ENCODE measurements at regions not wholly inside any gene's neighbourhood (a gene's known extent, or its start where the extent isn't known, plus 50 kb on each side); places are given as distances from the start of the nearest gene placed in this dataset.
A peak's percentile ranks its signal among the peaks of the same experiment; 100 is the strongest.

DNA sequence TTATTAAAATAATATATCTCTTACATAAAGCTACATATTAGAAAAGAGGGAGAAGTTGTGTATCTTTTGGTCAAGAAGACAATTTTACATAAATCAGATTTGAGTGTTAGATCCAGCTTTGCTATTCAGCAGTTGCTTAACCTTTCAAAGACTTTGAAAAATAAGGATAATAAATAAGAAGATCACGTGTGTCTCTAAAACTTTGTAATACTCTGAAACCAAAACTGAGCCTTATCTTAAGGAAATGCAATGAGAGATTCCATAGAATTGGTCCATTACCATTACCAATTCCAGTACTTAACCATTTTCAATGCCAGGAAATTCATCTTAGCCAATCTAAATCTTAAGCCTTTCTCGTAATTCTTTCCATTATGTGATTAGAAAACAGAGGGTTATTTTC lies 89.2 kb upstream of the COL5A2 start:
- no peak for DNase-seq (ENCODE audit: low spot score)

DNA sequence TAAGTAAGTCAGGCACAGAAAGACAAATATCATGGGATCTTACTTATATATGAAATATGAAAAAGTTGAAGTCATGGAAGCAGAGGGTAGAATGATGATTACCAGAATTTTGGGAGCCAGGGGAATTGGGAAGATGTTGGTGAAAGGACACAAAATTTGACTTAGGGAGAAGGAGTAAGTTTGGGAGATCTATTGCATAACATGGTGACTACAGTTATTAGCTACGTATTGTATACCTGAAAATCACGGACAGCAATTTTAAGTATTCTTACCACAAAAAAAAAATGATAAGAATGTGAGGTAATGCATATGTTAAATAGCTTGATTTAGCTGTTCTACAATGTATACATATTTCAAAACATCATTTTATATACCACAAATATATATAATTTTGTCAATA lies 94.2 kb upstream of the COL5A2 start:
- no peak for DNase-seq (ENCODE audit: low spot score)

DNA sequence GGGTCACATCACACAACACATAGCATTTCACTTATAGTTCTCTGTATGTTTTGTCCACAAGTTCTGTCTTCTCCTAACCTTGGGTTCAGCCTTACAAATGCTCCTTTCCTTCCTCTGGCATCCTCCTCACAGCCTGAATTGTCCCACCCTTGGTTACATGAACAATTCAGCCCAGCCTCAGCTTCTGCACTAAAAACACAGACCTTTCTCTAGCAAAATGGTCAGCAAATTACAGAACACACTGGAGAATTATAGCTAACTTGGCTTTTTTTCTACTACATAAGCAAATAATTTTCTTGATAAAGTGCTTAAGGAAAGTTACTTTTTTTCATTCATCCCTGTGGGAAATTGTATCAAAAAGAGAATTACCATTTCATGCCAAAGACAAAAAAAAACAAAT lies 94.8 kb upstream of the COL5A2 start:
- DNase-seq (ENCODE audit: low spot score), result no peak

DNA sequence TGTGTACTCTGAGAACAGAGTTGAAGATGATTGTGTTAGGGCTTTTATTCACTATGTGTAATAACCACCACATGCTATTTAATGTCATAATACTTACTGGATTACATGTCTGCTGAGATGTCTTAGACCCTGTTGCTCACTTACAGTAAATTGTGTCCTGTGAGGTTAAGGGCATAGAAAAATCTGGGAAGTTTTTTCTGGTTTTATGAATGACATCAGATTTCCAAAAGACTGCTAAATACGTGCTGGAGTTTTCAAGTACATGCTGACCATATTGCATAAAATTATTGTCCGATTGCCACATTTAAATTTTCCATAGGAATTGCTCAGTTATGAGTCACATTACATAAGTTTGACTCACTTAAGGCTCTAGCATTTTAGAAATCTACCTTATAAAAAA lies 96.7 kb upstream of the COL5A2 start:
- no peak for DNase-seq (ENCODE audit: low spot score)

GRCh38 chr2:189281201-189281600 lies 101.6 kb upstream of the COL5A2 start:
- no peak for DNase-seq (ENCODE audit: low spot score)

- no peak for DNase-seq (ENCODE audit: low spot score)
These were observed 105.8 kb upstream of the COL5A2 start for GRCh38 chr2:189285349-189285748.

DNA sequence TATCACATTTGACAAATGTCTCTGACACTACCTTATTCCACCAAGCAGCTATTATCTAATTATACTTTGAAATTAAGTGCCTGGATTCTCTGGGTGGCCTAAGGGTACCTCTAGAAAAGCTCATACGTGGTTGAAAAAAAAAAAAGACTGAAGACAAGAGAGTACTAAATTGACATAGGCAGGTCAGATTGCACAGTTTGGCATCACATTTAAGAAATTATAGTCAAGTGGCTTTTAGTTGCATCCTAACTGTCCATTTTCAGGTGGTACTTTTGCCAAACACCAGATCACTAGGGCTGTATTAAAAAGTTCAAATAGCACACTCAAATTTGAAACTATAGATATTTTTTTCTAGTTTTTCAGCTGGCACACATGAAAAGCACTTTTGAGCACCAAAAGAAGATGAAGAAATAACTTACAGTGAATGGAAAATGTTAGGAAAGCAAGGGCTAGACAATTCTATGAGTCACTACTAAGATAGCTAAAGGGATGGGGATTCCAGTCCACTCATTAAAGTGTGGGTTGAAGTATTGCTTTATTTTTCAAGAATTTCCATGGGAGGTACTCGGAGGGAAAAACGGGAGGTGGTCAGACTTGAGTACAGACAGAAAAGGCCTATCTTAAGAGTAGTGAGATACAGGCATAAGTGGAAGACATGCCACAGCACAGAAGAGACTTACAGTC lies 106.5 kb upstream of the COL5A2 start:
- DNase-seq (ENCODE audit: low spot score), result no peak

DNA sequence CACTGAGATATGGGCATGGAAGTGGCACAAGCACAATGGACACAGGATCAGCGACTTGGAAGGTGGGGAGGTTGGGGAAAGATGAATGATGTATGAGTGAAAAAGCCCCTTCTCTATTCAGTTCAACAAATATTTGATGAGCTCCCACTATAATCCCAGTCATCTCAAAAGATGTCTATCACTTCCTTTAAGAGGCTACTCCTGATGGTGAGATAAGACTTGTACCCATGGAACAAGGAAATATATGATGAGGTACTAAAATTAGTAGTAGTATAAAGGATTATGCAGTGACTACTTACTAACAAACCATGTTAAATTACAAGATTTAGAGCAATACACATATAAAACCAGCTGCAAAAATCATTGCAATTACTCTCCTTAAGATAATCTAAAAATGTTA lies 107.8 kb upstream of the COL5A2 start:
- DNase-seq (ENCODE audit: low spot score), result no peak

GRCh38 chr2:189287982-189288521 lies 108.5 kb upstream of the COL5A2 start:
- DNase-seq (ENCODE audit: low spot score), result peak; percentile 38

- DNase-seq (ENCODE audit: low spot score), result no peak
These were observed 111.9 kb upstream of the COL5A2 start for GRCh38 chr2:189291460-189291859.

- DNase-seq (ENCODE audit: low spot score), result no peak
These were observed 113.6 kb upstream of the COL5A2 start for GRCh38 chr2:189293164-189293563.

GRCh38 chr2:189297446-189297845 lies 117.9 kb upstream of the COL5A2 start:
- no peak for DNase-seq (ENCODE audit: low spot score)

DNA sequence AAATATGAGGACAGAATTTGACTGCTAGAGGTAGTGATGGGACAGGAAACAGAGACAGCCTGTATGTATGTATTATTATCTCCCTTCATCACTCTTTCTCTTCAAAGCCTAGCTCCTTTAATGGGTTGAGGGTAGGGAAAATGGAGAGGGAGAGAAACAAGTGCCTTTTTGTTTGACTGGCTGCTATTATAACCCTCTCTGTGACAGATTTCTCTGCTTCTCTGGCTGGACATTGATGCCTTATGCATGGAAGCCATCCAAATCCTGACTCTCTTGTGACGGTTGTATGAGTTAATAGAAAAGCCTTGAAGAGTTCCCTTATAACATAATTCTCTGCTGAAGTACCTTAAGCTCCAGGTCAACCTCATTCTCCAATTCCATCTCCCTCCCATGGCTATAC lies 118.5 kb upstream of the COL5A2 start:
- no peak for DNase-seq (ENCODE audit: low spot score)

GRCh38 chr2:189298481-189298880 lies 118.9 kb upstream of the COL5A2 start:
- no peak for DNase-seq (ENCODE audit: low spot score)

GRCh38 chr2:189299974-189300373 lies 120.4 kb upstream of the COL5A2 start:
- DNase-seq (ENCODE audit: low spot score), result no peak

- DNase-seq (ENCODE audit: low spot score), result peak; percentile 29
These were observed 121.4 kb upstream of the COL5A2 start for GRCh38 chr2:189300916-189301315.

GRCh38 chr2:189302274-189302948 lies 122.8 kb upstream of the COL5A2 start:
- DNase-seq (ENCODE audit: low spot score), result no peak

- no peak for DNase-seq (ENCODE audit: low spot score)
These were observed 124.8 kb upstream of the COL5A2 start for GRCh38 chr2:189304360-189304759.

GRCh38 chr2:189305291-189305943 lies 125.9 kb upstream of the COL5A2 start:
- no peak for DNase-seq (ENCODE audit: low spot score)

- DNase-seq (ENCODE audit: low spot score), result no peak
These were observed 127.0 kb upstream of the COL5A2 start for GRCh38 chr2:189306525-189306924.

DNA sequence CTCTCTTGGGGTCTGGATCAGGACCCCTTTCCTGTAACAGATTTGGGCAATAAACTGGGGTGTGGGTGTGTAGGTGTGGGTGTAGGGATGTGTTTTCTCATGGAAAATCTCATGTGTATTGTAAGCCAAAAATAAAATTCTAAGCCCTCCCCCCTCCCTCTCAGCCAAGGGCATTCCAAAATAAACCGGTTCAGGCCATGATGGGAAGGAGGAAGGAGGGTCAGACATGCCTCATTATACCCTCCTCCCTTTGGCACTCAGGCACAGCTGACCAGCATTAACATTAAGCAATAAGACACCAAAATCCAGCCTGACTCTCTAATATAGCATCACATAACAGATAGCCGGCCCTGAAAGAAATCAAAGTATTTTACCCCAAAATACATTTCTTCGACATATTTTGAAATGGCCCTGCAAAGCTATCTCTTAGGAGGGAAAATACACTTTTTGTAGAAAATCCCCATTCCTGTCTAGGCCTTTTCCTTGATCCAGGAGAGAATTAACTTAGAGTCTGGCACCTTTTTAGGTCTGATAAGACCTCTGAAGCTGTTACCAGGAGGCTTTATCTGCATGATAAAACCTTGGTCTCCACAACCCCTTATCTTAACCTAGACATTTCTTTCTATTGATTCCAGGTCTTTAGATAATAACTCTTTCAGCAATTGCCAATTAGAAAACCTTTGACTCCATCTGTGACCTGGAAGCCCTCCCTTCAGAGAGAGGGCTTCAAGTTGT lies 128.7 kb upstream of the COL5A2 start:
- DNase-seq (ENCODE audit: low spot score), result no peak

GRCh38 chr2:189309331-189309730 lies 129.8 kb upstream of the COL5A2 start:
- DNase-seq (ENCODE audit: low spot score), result no peak

Data from activated CD4-positive, alpha-beta T cell treated with anti-CD3 and anti-CD28 coated beads, Interleukin-2, Interleukin-4, amounts not matched to agents 100 ng/mL and 50 ng/mL, durations not matched to agents 16 hours and 8 hours (primary cell).